ENCODE measurements at regions not wholly inside any gene's neighbourhood (a gene's known extent, or its start where the extent isn't known, plus 50 kb on each side); places are given as distances from the start of the nearest gene placed in this dataset.

- no peak for TF ChIP-seq CTCF (conservative IDR thresholded peaks at IDR 0.05; ENCODE audit: low read depth, low read length)
- TF ChIP-seq EZH2 (IDR thresholded peaks at IDR 0.05; ENCODE audit: borderline replicate concordance, low read depth, low read length, poor library complexity, severe bottlenecking): no peak
Measured at GRCh38 chr2:116141891-116142474, 1672.5 kb upstream of the DDX18 start.
